OCI-LY3 (cell line): ENCODE measurements at regions not wholly inside any gene's neighbourhood (a gene's known extent, or its start where the extent isn't known, plus 50 kb on each side); places are given as distances from the start of the nearest gene placed in this dataset.

ENCODE experiments used
- CTCF ChIP-seq: fragments of 200-600, 300-600 bp; sonication (generic); IDR thresholded peaks from 2 replicates; pipeline ENCODE4 v1.5.1; 2014; ENCODE audit warnings: antibody characterized with exemption, low read length, low read depth
- EZH2phosphoT487 ChIP-seq: fragments of 200-600 bp; shearing (Covaris generic); IDR thresholded peaks from 2 replicates; pipeline ENCODE4 v1.6.1; 2018; ENCODE audit warnings: antibody characterized with exemption, mixed run types, low read depth

- TF ChIP-seq CTCF (no peak), EZH2phosphoT487 (no peak)
Measured at GRCh38 chr20:60306105-60306504, 347.9 kb downstream of the CDH26 start.
